ENCODE measurements at regions not wholly inside any gene's neighbourhood (a gene's known extent, or its start where the extent isn't known, plus 50 kb on each side); places are given as distances from the start of the nearest gene placed in this dataset.

- TF ChIP-seq CTCF (IDR thresholded peaks at IDR 0.05) (no peak), EZH2 (IDR thresholded peaks at IDR 0.05; ENCODE audit: borderline replicate concordance, insufficient read depth, low read depth, low read length, poor library complexity, severe bottlenecking) (no peak)
These were observed 457.9 kb upstream of the CCL2 start for GRCh38 chr17:33797181-33797580.
